ENCODE measurements at regions not wholly inside any gene's neighbourhood (a gene's known extent, or its start where the extent isn't known, plus 50 kb on each side); places are given as distances from the start of the nearest gene placed in this dataset.

DNA sequence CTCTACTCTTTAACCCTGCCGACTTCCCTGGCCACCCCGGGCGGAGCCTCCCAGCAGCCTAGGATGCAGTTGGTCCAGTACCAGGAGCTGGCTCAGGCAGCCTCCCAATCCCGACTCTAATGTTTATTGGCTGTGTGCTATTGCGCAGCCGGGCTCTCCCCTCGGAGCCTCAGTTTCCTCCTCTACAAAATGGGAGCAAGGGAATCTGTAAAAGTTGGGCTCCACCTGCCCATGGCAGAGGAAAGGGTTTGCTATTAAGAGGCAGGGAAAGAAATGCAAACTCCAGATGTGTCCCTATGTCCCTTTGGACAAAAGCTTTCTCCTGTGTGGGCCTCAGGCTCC, 140.8 kb upstream of the PJA1 start:
- no peak for DNase-seq (ENCODE audit: low read depth)

DNA sequence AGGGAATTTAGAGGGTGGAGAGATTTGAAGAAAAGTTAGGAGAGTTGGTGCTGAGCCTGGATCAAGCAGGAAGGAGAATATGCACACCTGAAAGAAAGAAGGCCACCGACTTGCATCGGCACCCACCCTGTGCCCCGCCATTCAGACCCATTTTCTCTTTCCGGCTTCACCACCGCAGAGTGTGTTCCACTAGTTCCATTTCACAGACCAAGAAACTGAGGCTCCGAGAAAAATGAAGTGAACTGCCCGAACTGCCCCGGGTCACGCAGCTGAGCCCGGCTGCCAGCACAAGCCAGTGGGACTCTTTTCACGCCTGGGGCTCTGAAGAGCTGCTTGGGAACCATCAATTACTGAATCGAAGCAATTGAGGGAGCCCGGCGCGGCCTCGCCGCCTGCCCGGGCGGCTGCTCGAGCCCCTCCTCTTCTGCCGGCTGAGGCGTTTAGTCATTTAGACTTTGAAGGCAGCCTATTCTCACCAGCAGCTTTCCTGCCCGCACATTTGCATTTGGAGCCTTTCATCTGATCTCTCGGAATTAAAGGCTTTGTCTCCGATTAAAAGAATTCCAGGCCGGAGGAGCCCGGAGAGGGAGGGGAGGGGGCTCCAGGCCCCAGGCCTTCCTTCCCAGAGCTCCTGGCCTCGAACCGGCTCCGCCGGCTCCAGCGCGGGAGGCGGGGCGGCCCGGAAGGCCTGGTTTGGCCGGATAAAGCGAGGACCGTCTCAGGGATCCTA, 140.2 kb upstream of the PJA1 start:
- no peak for DNase-seq (ENCODE audit: low read depth)

DNA sequence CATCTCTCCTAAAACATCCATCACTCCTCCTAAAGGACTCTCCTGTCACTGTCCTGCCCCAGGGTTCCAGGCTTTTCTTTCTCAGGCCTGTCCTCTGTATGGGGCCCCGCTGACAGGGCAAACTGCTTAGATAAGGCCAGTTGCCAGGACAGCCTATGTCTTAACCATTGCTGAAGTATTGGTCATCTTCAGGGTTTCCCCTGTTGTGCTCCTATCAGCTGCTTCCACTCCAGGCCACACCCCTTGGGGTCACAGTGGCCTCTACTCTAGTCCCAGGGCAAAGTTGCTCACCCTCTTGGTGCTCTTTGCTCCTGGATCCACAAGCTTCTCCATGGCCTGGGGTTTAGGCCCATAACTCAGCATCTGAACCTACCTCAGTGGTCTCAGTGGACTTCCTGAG, 138.0 kb upstream of the PJA1 start:
- no peak for DNase-seq (ENCODE audit: low read depth)

DNA sequence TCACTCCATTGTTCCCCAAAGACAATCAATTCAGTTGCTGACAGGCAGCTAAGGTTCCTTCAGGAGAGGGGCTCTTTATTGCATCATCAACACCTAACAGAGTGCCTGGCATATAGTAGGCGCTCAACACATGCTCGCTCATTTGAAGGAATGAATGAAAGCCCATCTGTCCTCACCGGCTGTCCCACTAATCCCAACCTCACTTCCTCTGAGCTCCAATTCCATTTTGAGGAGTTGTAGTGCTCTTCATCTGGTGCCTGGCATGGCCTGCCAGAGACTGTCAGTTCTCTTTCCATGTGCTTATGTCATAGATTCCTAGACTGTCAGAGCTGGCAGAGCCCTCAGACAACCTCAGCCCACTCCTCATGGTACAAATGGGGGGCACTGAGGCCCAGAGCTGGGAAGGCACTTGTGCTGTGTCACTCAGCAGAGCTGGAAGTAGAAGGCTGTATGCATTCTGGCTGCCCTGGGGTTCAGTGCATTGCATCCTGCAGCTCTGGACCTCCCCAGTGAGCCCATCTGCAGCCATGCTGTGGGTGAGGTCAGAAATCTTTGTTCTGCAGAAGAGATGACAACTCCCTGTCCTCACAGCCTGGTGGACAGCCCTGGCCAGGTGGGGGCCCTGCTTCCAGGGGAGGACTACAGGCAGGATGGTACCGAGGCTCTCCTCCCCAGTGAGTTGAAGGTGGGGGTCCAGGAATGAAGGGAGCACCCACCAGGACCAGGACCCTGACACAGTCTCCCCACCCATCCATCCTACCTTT, 134.9 kb upstream of the PJA1 start:
- DNase-seq (ENCODE audit: low read depth), result no peak

DNA sequence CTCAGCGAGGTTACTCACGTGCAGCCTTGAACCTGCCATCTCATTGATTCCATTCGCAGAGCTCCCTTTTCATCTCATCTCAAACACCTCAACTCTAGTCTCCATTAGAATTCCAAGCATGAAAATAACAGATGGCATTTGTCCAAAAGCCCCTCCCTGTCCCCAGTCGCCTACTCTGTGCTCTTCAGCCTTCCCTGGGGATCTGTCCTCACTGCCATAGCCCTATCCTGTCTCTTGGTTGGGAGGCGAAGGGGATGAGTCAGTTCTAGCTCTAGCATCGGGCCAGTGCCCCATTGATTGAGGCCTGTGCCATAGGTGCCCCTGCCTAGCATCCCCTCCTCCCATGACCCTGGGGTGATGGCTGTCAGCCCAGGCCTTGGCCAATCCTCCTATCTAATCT, 134.0 kb upstream of the PJA1 start:
- no peak for DNase-seq (ENCODE audit: low read depth)

DNA sequence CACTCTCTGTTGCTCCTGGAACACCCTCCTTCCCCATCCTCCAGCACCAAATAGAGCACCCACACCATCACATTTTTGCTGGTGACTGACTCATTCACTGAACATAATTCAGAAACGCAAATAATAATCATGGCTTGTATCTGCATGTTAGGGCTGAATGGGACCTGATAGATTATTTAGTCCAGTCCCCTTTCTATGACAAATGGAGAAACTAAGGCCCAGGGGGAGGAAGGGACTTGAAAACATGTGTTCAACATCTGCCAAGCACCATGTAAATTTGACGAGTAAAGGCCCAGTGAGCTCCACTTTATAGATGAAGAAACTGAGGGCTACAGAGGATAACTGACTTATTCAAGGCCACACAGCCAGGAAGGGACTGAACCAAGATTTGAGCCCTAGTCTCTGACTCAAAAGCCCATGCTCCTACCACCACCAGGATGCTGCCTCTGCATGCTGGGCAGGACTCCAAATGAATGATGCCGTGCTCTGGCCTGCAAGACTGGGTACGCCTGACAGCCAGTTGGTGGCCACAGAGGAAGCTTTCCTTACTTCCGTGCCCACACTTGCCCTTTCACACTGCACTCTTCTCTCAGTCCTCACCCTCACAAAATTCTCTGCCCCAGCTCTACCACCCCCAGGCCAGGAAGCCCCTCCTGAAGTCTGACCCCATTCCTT, 133.3 kb upstream of the PJA1 start:
- no peak for DNase-seq (ENCODE audit: low read depth)

DNA sequence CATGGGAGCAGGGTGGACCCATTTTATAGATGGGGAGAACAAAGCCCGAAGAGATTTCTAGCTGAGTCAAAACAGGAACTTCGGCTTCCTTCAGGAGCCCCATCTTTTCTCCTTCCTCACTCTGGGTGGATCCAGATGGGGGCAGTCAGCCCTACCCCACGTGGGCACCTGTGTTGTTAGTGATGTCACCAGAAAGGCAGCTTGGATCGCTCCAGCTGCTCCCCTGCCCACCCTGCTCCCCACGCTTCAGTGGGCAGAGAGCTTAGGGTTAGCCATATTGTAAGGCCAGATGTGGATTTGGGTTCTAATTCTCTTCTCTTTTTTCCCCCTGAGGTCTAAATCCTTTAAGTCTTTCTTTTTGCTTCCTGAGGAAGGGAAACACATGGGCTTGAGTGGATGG, 132.3 kb upstream of the PJA1 start:
- no peak for DNase-seq (ENCODE audit: low read depth)

DNA sequence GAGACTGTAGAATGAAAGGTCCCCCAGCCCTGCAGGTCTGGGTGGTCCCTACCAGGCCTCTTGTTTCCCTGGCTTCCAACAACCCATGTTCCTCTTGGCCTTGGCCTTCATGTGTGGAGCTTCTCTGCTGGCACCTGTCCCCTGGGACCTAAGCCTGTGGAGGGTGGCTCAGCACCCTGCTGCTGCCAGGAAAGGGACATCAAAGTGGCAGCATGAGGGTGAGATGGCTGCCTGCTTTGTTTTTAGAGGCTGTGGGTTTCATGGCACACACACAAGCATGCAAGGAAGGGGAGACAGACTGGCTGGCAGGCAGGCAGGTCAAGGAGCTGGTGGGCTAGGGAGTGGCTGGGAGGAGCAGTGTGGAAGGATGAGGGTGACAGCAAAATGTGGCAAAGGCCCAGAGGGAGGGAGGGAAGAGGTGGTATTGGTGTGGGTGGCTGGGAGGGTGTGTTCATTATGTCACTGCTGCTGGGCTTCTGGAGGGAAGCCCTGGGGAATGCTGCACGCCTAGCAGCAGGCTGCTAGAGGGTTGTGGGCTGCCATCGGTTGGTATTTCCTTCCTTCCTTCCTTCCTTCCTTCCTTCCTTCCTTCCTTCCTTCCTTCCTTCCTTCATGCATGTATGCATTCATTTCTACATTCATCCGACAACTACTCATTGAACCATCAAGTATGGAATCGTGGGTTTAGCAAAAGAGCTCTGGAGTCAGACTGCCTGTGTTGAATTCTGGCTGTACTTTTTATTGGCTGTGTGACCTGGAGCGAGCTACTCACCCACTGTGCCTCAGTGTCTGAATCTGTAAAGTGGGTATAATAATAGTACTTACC, 128.7 kb upstream of the PJA1 start:
- DNase-seq (ENCODE audit: low read depth), result no peak

DNA sequence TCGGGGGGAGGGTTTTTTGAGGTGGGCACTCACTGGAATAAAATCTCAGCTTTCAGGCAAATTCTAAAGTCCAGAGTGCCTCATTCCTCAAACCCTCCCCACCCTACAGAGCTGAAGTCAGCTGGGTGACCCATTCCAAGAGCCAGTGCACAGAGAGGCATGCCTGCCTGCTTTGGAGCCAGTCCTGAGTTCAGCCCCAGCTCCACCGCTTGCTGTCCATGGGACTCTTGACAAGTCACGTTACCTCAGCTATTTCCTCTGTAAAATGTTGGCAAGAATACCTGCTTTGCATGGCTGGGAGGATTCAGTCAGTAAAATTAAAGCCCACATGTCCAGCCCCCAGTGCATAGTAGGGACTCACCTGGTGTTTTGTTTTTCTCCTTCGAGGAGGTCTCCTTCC, 125.9 kb upstream of the PJA1 start:
- DNase-seq (ENCODE audit: low read depth), result no peak

DNA sequence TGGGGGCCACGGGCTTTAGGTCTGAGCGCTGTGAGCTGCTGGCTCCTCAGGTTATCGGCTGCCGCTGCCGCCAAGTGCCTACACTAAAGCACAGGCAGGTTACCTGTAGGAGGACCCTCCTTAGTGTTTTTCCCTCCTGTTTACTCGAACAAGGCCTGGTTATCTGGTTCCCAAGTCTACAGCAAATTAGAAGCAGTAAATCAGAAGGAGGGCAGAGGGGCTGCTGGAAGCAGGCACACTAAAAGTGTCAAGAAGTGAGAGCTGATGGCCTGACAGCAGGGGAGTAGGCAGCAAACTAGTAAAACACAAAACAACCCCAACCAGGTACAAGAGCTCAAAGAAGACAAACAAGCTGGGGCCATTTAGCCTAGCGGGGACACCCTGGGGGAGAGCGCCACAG, 125.0 kb upstream of the PJA1 start:
- DNase-seq (ENCODE audit: low read depth), result no peak

DNA sequence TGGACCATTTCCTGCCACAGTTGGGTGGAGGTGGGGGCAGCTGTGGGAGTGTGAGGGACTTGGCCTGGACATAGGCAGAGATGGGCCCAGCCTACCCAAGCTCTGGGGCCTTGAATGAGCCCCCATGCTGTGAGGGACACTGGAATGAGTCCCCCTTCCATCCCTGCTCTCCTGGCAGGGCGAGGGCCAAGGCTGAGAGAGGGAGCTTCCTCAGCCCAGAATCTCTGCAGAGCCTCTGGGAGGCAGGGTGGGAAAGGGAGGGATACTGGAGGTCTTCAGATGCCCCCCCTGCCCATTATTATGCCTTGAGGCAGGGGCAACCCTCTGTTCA, 124.5 kb upstream of the PJA1 start:
- no peak for DNase-seq (ENCODE audit: low read depth)

DNA sequence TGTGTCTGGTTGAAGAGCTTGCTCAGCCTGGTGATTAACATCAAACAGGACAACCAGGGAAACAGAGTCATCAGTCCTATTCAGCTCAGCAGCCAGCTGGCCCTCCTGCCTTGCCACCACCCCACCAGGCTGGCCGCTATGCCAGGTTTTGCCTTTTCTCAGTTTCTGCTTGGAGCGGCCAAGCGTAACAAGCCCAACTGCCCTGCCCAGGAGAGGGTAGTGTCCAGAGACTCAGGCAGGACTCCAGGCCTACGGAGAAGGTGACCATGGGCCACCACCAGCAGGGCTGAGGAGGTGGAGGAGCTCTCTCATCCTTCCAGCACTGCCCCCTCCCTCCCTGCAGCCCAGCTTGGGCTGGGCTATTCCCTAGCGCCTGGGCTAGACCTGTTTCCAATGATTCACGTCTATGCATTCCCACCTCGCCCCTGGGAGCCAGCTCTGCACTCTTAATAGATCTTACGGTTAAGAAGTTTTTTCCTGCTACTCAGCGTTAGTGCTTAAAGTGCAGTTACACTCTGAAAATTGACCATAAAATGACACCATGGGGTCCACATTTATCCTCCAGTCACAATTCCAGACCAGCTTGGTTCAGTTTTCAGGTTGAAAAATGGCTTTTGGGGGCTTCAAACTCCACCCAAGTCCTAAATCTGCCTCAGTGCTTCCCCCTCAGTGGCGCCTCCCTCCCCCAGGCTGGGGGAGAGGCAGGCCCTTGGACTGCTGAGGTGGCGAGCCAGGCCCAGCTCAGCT, 124.0 kb upstream of the PJA1 start:
- DNase-seq (ENCODE audit: low read depth), result no peak

DNA sequence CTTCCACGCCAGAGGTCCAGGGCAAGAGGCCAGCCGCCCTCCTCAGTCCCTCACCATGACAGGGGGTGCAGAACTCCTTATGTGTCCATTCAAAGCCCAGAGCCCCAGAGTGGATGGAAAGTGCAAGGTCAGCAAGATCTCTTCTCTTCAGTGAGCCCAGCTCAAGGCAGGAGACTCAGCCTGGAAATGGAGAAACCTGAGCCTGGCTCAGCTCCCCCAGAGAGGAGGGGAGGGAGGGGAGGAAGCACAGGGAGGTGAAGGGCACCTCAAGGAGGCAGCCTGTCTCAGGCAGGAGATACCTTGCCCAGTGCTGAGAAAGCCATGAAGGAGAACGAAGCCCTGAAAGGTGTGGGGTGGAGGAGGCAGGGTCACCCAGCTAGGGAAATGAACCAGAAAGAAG, 121.8 kb upstream of the PJA1 start:
- no peak for DNase-seq (ENCODE audit: low read depth)

DNA sequence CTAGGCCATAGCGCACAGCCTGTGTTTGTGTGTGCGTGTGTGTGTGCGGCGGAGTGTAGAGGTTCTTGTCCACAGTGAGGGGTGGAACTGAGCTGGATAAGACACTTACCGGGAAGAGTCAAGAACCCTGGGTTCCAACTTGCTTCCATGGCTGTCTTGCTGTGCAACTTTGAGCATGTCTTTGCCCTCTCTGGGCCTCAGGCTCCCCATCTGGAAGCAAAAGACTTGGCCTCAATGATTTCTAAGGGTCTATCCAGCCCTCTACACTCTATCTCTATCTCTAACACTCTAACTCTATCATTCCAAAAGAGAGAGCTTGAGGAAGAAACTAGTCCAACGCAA, 121.3 kb upstream of the PJA1 start:
- no peak for DNase-seq (ENCODE audit: low read depth)

DNA sequence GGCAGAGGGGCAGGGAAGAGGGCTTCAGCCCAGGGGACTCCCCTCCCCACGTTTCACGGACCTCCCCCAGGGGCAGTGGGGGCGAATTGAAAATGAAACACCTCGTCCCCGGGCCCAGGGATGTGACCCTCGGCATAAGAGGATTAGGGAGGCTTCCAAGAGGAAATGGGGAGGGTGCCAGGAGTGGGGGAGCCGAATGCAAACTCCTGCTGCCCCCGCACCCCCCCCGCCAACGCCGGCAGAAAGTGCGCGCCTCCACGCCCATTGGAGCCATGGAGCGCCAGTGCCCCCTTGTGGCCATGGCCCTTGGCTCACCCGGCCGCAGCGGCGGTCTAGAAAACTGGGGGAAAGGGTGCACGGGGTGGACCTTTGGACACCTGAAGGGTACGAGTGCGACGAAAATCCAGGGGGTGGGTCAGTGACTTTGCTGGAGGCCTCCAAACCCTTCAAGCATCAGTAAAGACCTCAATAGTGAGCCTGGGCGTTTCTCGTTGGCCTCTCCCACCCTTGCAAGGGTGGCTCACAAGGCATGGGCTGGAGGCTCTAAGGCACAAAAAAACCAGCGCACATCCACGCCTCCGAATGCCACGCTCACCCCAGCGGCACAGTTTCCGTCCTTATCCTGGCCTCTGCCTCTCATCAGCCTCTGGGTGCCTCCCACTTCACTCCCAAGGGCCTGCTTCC, 120.8 kb upstream of the PJA1 start:
- peak; percentile 2 for DNase-seq (ENCODE audit: low read depth)

DNA sequence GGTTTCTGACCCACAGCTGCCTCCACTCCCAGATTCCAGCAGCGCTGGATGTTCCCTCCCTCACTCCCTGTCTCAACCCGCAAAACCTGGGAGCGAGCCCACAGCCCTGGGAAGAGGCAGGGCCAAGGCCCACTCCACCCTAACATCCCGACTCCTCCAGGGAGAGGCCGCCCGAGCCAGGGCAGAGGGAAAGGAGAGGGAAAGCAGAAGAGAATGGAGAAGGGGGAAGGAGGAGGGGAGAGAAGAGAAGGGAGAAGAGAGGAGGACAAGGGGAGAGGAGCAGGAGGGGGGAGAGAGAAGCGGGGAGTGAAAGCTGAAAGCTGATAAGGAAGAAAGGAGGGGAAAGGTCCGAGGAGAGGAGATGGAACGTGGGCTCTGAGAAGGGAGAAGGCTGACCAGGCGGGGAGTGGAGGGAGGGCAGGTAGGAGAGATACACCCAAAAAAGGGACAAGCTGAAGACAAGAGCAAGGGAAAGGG, 120.2 kb upstream of the PJA1 start:
- no peak for DNase-seq (ENCODE audit: low read depth)

DNA sequence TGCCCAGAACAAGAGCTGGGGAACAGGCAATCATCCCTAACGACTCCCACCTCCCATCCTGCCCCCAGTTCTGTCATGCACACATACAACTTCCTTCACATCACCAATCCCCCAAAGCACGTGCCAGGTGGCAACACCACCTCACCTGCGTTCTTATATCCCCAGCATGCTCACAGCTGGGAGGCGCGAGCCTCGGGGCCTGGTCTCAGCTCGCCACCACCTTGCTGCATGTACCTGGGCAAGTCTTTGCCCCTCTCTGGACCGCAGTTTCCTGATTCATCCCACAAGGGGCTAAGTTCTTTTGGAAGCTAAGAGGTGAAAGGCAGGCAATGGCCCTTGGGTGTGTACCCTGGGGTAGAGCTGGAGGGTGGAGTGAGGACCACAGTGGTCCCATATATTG, 119.2 kb upstream of the PJA1 start:
- no peak for DNase-seq (ENCODE audit: low read depth)

DNA sequence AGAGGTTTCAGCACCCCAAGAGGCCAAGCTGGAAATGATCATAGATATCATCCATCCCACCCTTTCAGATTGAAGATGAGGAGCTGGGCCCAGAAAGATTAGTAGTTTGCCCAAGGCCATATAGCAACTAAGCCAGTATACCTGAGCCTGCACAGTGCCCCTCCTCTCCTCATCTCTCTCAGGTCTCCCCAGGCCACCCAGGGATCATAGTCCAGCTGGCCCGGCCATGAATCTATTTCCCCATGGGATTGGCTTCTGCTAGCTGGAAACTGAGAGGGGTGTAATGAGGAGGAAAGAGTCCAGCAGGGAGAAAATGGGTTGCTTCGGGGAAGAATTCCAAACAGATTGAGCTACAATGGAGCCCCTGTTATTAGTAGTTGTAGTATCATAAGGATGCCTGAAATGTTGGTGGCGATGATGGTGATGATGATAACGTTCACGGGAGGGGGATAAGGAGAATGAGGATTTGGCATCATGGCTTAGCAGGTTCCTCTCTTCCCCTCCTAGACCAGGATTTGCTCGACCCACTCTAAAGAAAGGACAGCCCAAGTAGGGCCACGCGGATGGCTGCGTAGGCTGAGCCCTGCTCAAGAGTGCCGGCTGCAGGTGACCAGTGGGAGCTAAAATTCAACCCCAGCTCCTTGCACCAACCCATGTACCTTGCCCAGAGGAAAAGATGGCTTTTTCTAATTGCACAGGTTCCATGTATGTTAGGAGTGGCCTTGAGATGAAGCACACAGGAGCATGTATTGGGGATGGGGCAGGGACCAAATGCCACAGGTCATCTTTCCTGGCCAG, 117.8 kb upstream of the PJA1 start:
- DNase-seq (ENCODE audit: low read depth), result no peak

DNA sequence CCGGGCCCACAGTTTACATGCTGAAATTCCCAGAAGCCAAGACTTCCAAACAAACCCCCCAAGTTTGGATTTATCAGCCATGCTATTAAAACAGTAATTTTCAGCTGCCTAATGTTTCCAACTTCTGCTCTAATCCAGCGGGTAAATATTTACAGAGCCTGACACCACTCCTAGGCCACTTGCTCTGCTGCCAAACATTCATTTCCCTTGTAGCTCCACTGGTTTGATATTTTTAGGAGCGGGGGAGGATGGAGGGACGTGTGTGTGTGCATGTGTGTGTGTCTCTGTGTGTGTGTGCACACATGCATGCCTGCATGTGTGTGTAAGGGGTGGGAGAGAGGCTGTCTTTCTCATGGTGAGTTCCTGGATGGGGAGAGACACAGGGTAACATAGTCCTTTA, 115.7 kb upstream of the PJA1 start:
- no peak for DNase-seq (ENCODE audit: low read depth)

DNA sequence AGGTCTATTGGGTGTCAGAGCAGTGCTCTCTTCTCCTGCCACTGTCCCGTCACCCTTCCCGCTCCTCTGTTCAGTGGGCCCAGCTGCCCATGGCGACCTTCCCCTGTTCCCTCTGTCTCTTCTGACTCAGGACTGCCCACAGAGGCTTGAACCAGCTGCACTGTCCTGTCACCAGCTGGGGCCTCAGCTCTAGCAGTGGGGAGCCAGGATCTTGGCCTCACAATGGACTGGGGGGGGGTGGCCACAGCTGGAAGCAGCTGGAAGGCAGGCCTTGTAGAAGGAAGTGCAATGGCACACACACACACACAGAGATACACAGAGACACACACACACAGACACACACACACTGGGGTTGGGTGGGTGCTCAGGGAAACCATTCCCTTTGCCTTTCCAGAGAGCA, 114.0 kb upstream of the PJA1 start:
- no peak for DNase-seq (ENCODE audit: low read depth)

All from HT1080 (cell line).